H1 (cell line): ENCODE measurements at regions not wholly inside any gene's neighbourhood (a gene's known extent, or its start where the extent isn't known, plus 50 kb on each side); places are given as distances from the start of the nearest gene placed in this dataset.

Source experiments
- CTCF ChIA-PET: fragments of 300-600 bp; sonication (Branson Sonifier 250); formaldehyde crosslinking; loops from one replicate; lab custom pipeline; 2021; ENCODE audit not compliant: partially characterized antibody; lab: Charles Lee
- POLR2A ChIA-PET: fragments of 300-600 bp; sonication (Branson Sonifier 250); formaldehyde crosslinking; loops from one replicate; lab custom pipeline; 2021; ENCODE audit warnings: inconsistent platforms; ENCODE audit not compliant: partially characterized antibody; lab: Charles Lee
- DNase-seq, 2 experiments: peaks; one replicate each; pipeline versions ENCODE4 v3.0.0 to v3.0.0-alpha.2; 2010 to 2022; ENCODE audit warnings: low spot score in 2 of 2, low read depth in 1 of 2, mixed read lengths in 1 of 2
- FAIRE-seq: peaks from 2 replicates; lab custom pipeline; 2011; peaks lifted over from hg19 to GRCh38; lab: Jason Lieb, UNC
- H2AFZ ChIP-seq: 2 replicates; pipeline ENCODE4 v1.8.1; 2012; ENCODE audit warnings: low read length, inconsistent platforms
- H2AK5ac ChIP-seq: 2 replicates; pipeline ENCODE4 v1.6.1; 2013; ENCODE audit warnings: low read depth, low read length
- H2BK120ac ChIP-seq: replicated peaks from 2 replicates; pipeline ENCODE3; 2013; ENCODE audit warnings: low read depth, low read length, inconsistent platforms
- H2BK12ac ChIP-seq: 2 replicates; pipeline ENCODE4 v1.6.1; 2013; ENCODE audit warnings: low read depth, low read length
- H2BK15ac ChIP-seq: 2 replicates; pipeline ENCODE4 v1.6.1; 2013; ENCODE audit warnings: low read length
- H2BK20ac ChIP-seq: 2 replicates; pipeline ENCODE4 v1.6.1; 2013; ENCODE audit warnings: low read length
- H2BK5ac ChIP-seq: 2 replicates; pipeline ENCODE4 v1.6.1; 2013; ENCODE audit warnings: low read depth, low read length
- H3K14ac ChIP-seq: 2 replicates; pipeline ENCODE4 v1.6.1; 2013; ENCODE audit warnings: inconsistent platforms; ENCODE audit not compliant: insufficient read length
- H3K18ac ChIP-seq: 2 replicates; pipeline ENCODE4 v1.6.1; 2013; ENCODE audit warnings: low read length; ENCODE audit errors: extremely low read depth
- H3K23ac ChIP-seq: 2 replicates; pipeline ENCODE4 v1.6.1; 2013; ENCODE audit warnings: inconsistent platforms; ENCODE audit not compliant: insufficient read length
- H3K23me2 ChIP-seq: 2 replicates; pipeline ENCODE4 v1.6.1; 2013; ENCODE audit warnings: low read depth, low read length
- H3K27ac ChIP-seq: 2 replicates; pipeline ENCODE4 v1.6.1; 2011; ENCODE audit warnings: low read depth, low read length, inconsistent platforms
- H3K27me3 ChIP-seq, 4 experiments: replicated peaks in 1 of 4; 1 replicate in 1 of 4; 2 replicates in 3 of 4; pipeline versions ENCODE4 v1.6.1 to v1.8.1; 2011 to 2013; ENCODE audit warnings: low read length in 3 of 4, mild to moderate bottlenecking in 3 of 4, inconsistent platforms in 2 of 4, mixed read lengths in 2 of 4, moderate library complexity in 1 of 4; ENCODE audit not compliant: control insufficient read depth in 3 of 4, insufficient read depth in 3 of 4; ENCODE audit errors: extremely low read depth in 1 of 4
- H3K36me3 ChIP-seq, 4 experiments: 2 replicates each; pipeline versions ENCODE4 v1.6.1 to v1.8.1; 2011 to 2013; ENCODE audit warnings: mild to moderate bottlenecking in 4 of 4, low read length in 3 of 4, moderate library complexity in 2 of 4, control low read depth in 1 of 4, inconsistent platforms in 1 of 4; ENCODE audit not compliant: insufficient read depth in 4 of 4, control insufficient read depth in 2 of 4
- H3K4ac ChIP-seq: replicated peaks from 2 replicates; pipeline ENCODE3; 2013; ENCODE audit warnings: low read length, low read depth, mixed read lengths, inconsistent platforms; ENCODE audit not compliant: insufficient read length
- H3K4me1 ChIP-seq, 4 experiments: replicated peaks in 1 of 4; 1 replicate in 1 of 4; 2 replicates in 3 of 4; pipeline versions ENCODE4 v1.6.1 to v1.8.1; 2011 to 2013; ENCODE audit warnings: low read length in 3 of 4, inconsistent platforms in 2 of 4, mixed read lengths in 1 of 4; ENCODE audit not compliant: insufficient read depth in 4 of 4, control insufficient read depth in 3 of 4
- H3K4me2 ChIP-seq, 2 experiments: 2 replicates each; pipeline versions ENCODE4 v1.6.1 to v1.8.1; 2011 to 2013; ENCODE audit warnings: low read depth in 2 of 2, low read length in 2 of 2, control low read depth in 1 of 2, inconsistent platforms in 1 of 2, mild to moderate bottlenecking in 1 of 2; ENCODE audit not compliant: insufficient read depth in 1 of 2
- H3K4me3 ChIP-seq, 4 experiments: fragments of 200-600, 300-600 bp in 1 of 4; sonication (generic), shearing (Covaris generic), sonication (Bioruptor Twin) in 1 of 4; 2 replicates each; pipeline versions ENCODE4 v1.5.1 to v1.8.1; 2011 to 2016; ENCODE audit warnings: low read length in 4 of 4, low read depth in 3 of 4, control low read depth in 2 of 4, inconsistent platforms in 2 of 4, mild to moderate bottlenecking in 2 of 4, mixed read lengths in 1 of 4, moderate library complexity in 1 of 4; ENCODE audit not compliant: insufficient read depth in 2 of 4; ENCODE audit errors: extremely low read depth in 1 of 4
- H3K56ac ChIP-seq: replicated peaks from 2 replicates; pipeline ENCODE3; 2013; ENCODE audit warnings: low read depth, mild to moderate bottlenecking, mixed read lengths, low read length, inconsistent platforms; ENCODE audit not compliant: insufficient read length
- H3K79me1 ChIP-seq: 2 replicates; pipeline ENCODE4 v1.6.1; 2013; ENCODE audit warnings: low read depth, low read length, control low read depth
- H3K79me2 ChIP-seq, 2 experiments: 2 replicates each; pipeline versions ENCODE4 v1.6.1 to v1.8.1; 2012 to 2013; ENCODE audit warnings: low read length in 2 of 2, mild to moderate bottlenecking in 2 of 2, inconsistent platforms in 1 of 2; ENCODE audit not compliant: insufficient read depth in 2 of 2, control insufficient read depth in 1 of 2
- H3K9ac ChIP-seq, 4 experiments: replicated peaks in 1 of 4; 1 replicate in 1 of 4; 2 replicates in 3 of 4; pipeline versions ENCODE4 v1.6.1 to v1.8.1; 2011 to 2013; ENCODE audit warnings: low read depth in 3 of 4, low read length in 3 of 4, control low read depth in 2 of 4, mild to moderate bottlenecking in 2 of 4, moderate library complexity in 2 of 4, inconsistent platforms in 1 of 4; ENCODE audit errors: extremely low read depth in 1 of 4
- H3K9me3 ChIP-seq, 2 experiments: 2 replicates each; pipeline versions ENCODE4 v1.6.1 to v1.8.1; 2012 to 2013; ENCODE audit warnings: mild to moderate bottlenecking in 2 of 2, moderate library complexity in 2 of 2, control low read depth in 1 of 2, inconsistent platforms in 1 of 2, low read depth in 1 of 2, low read length in 1 of 2, mixed read lengths in 1 of 2; ENCODE audit not compliant: insufficient read depth in 2 of 2
- H4K20me1 ChIP-seq, 2 experiments: replicated peaks in 1 of 2; 2 replicates each; pipeline versions ENCODE3 to v1.8.1; 2011 to 2013; ENCODE audit warnings: inconsistent platforms in 2 of 2, low read length in 2 of 2, mild to moderate bottlenecking in 1 of 2; ENCODE audit not compliant: insufficient read depth in 2 of 2, control insufficient read depth in 1 of 2
- H4K5ac ChIP-seq: 2 replicates; pipeline ENCODE4 v1.6.1; 2013; ENCODE audit warnings: low read length, low read depth, mixed read lengths, inconsistent platforms; ENCODE audit not compliant: insufficient read length
- H4K8ac ChIP-seq: 2 replicates; pipeline ENCODE4 v1.8.0; 2013; ENCODE audit warnings: mild to moderate bottlenecking, moderate library complexity, low read length, inconsistent platforms; ENCODE audit not compliant: insufficient read depth; ENCODE audit errors: extremely low read depth
- H4K91ac ChIP-seq: replicated peaks from 2 replicates; pipeline ENCODE3; 2013; ENCODE audit warnings: low read length, mixed read lengths, inconsistent platforms; ENCODE audit not compliant: insufficient read length
- JUN ChIP-seq: IDR thresholded peaks from 2 replicates; pipeline ENCODE4 v1.6.1; 2011; ENCODE audit warnings: low read depth, mild to moderate bottlenecking, improper control_type of control experiment, low read length
- SAP30 ChIP-seq: fragments of 300-600 bp; sonication (generic); IDR thresholded peaks from 2 replicates; pipeline ENCODE4 v1.7.1; 2012; ENCODE audit warnings: low read length, moderate library complexity, mild to moderate bottlenecking, inconsistent platforms; ENCODE audit not compliant: insufficient read depth, insufficient replicate concordance
- whole genome bisulfite sequencing, 2 experiments: shearing (Covaris generic) in 1 of 2; methylation state at CpG; one replicate each; pipeline versions ENCODE4 v1.1.6 to v1.1.7; 2013 to 2015; ENCODE audit warnings: low lambda C conversion rate in 2 of 2, mixed read lengths in 2 of 2, inconsistent platforms in 1 of 2, low coverage in 1 of 2, missing lambda C conversion rate in 1 of 2; ENCODE audit not compliant: insufficient replicate concordance in 2 of 2, insufficient coverage in 1 of 2, insufficient read length in 1 of 2; ENCODE audit errors: extremely low coverage in 1 of 2, missing lambda C conversion rate in 1 of 2; 5-methylcytosine and 5-hydroxymethylcytosine counted together

DNA sequence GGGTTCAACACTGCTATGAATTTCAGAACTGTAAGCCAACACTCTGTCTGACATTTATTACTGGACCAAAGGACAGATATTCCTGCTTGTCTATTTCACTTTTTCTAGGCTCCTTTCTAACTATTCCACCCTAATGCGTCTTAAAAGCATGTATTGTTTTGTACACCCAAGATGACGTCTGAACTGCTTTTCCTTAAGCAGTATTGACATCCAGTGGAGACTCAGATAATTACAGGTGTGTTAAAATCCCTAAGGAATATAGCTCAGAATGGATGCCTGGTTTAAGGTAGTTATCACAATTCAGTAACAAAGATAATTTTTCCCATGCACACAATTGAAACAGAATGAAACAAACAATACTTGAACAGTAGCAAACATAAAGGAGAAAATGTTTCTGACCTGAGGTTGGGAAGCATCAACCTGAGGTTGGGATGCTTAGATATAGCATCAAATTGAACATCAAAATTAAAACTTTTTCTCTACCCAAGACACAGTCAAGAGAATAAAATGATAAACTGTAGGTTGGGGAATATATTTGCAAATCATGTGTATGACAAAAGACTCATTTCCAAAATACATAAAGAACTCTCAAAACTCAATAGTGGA is 93.7 kb upstream of the PTPRR start:
- Histone ChIP-seq H3K36me3 (no peaks in the 10 kb centered on the region), H3K4ac (no peak overlapping the region), H3K27me3 (no peaks in the 10 kb centered on the region), H3K9ac (peak overlapping the region in 1 of 4 experiments; percentile 59; a peak in 1 of 7 replicates), H4K8ac (no peak overlapping the region), H3K4me3 (no peak overlapping the region), H3K14ac (no peak overlapping the region), H2BK15ac (no peak overlapping the region), H3K4me2 (no peak overlapping the region), H4K20me1 (no peaks in the 10 kb centered on the region), H3K9me3 (no peaks in the 10 kb centered on the region), H2BK120ac (no peak overlapping the region), H3K79me1 (no peaks in the 10 kb centered on the region), H2AK5ac (no peak overlapping the region), H3K23me2 (no peaks in the 10 kb centered on the region), H3K27ac (no peak overlapping the region), H2BK5ac (no peak overlapping the region), H2BK12ac (no peak overlapping the region), H3K79me2 (no peaks in the 10 kb centered on the region), H4K91ac (no peak overlapping the region), H2BK20ac (no peak overlapping the region), H3K18ac (no peak overlapping the region), H4K5ac (no peak overlapping the region), H3K23ac (no peak overlapping the region), H3K56ac (no peak overlapping the region), H3K4me1 (no peaks in the 10 kb centered on the region), H2AFZ (no peak overlapping the region)
- FAIRE-seq, result peak; percentile 45
- CTCF ChIA-PET, result interaction anchor here (0.6 to 4.0 kb wide), 20 partner anchors 8 to 629 kb away, joined by 3 to 35 read pairs (median 3); no protein-coding TSS in a partner anchor
- POLR2A ChIA-PET, result interaction anchor here (0.8 kb wide), 1 partner anchor 256 kb away, joined by 3 read pairs; no protein-coding TSS in a partner anchor
- DNase-seq, result no peak
- WGBS, 2 experiments, result 42% methylated on average over 2 of the region's 2 CpGs; no CpG with 5 or more reads in 1 of the 2 experiments
- TF ChIP-seq SAP30 (no peak), JUN (no peak)
